Lower leg skin (tissue), 4 donors: ENCODE measurements at regions not wholly inside any gene's neighbourhood (a gene's known extent, or its start where the extent isn't known, plus 50 kb on each side); places are given as distances from the start of the nearest gene placed in this dataset.
"Not testable (repeated sequence)": the region's sequence is repeated elsewhere in the genome, so short reads cannot be mapped to it uniquely, and the experiment has no call there.

Experiments used
- DNase-seq, 2 donors: peaks; one replicate each; pipeline ENCODE4 v3.0.0-alpha.2; 2019; ENCODE audit warnings: low spot score in 2 of 2
- H3K4me3 ChIP-seq: fragments of 200-600 bp; sonication (generic); 2 replicates; pipeline ENCODE4 v1.5.1; 2017; ENCODE audit warnings: mild to moderate bottlenecking, low read depth; ENCODE audit not compliant: poor library complexity, severe bottlenecking
- POLR2A ChIP-seq, 2 donors: fragments of 450-650 bp; IDR thresholded peaks; one replicate each; pipeline ENCODE4 v1.6.1; 2016 to 2017; ENCODE audit warnings: antibody characterized with exemption in 2 of 2, mild to moderate bottlenecking in 1 of 2, moderate library complexity in 1 of 2
- WGBS, 2 donors: methylation state at CpG; one replicate each; pipeline ENCODE4 v1.1.5; 2018; 5-methylcytosine and 5-hydroxymethylcytosine counted together
- intact Hi-C: fragments of 100-400 bp; cut with DNase I; formaldehyde crosslinking; loops from one replicate; pipeline ENCODE4 v1.15.0; 2023; ENCODE audit warnings: low total_unique reads
- TF ChIP-seq, protein P1 (sequence below), 3 donors: fragments of 450-650 bp; IDR thresholded peaks; one replicate each; pipeline ENCODE4 v1.5.1; 2016; ENCODE audit warnings: antibody characterized with exemption in 3 of 3, mild to moderate bottlenecking in 3 of 3, moderate library complexity in 2 of 3

DNA sequence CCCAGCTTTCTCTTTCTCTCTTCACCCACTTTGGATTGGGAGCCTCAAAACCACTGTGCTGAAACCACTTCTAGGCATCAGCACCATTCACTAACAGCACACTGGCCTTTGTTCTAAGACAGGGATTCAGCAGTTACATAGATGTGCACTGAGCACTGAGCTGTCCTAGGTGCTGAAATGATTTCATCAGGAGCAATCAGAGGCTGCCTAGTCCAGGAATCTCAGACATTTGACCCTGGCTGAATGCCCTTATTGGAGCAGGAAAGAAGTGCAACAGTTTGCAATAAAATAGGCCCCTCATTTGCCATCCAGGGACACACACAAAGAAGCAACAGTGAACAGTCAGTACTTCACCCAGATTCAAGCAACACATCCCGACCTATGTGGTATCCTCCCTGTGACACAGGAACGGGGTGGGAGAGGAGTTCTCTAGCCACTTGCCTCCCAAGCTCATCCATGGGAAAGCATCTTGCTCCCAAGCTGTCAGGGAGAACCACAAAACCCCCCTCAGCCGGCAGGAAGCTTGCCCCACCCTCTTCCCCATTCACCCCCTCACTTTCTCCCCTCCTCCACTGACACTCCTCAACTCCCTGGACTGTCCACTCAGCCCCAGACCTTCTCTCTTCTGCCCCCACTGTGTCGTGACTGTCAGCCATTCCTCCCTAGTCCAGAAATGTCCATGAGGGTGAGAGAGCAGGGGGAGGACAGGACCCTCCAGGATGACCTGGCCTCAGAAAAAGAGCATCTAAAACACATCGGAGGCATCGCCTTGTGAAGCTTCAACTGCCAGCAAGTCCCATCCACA lies 304.4 kb downstream of the PREX1 start:
- TF ChIP-seq, protein P1, sequence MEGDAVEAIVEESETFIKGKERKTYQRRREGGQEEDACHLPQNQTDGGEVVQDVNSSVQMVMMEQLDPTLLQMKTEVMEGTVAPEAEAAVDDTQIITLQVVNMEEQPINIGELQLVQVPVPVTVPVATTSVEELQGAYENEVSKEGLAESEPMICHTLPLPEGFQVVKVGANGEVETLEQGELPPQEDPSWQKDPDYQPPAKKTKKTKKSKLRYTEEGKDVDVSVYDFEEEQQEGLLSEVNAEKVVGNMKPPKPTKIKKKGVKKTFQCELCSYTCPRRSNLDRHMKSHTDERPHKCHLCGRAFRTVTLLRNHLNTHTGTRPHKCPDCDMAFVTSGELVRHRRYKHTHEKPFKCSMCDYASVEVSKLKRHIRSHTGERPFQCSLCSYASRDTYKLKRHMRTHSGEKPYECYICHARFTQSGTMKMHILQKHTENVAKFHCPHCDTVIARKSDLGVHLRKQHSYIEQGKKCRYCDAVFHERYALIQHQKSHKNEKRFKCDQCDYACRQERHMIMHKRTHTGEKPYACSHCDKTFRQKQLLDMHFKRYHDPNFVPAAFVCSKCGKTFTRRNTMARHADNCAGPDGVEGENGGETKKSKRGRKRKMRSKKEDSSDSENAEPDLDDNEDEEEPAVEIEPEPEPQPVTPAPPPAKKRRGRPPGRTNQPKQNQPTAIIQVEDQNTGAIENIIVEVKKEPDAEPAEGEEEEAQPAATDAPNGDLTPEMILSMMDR (IDR thresholded peaks at IDR 0.05): no peak
- TF ChIP-seq POLR2A (IDR thresholded peaks at IDR 0.05): no peak
- intact Hi-C loops: no loop called here
- 69 to 71% methylated on average over 6 of the region's 6 CpGs for WGBS, 2 donors
- peak in 1 of 2 donors; percentile 25 for DNase-seq
- H3K4me3 ChIP-seq: no peak overlapping the region

DNA sequence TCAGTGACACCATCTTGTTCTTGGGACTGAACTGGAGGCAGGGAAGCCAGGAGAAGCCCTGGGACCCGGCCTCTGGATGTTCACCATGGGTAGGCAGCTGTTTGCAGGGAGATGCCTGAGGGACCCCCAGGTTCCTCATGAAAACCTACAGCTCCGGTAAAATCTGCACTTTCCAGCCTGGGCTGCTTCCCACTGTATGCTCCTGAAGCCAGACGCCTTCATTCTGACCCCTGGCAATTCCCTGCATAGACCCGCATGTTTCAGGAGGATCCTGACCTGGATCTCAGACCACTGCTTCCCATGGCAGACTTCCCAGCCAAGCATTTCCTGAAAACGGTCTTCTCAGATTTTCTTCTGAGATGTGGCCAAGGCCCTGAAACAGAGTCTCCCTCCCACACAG lies 306.7 kb downstream of the PREX1 start:
- intact Hi-C loops: no loop called here
- DNase-seq: peak in 1 of 2 donors; percentile 69
- TF ChIP-seq, protein P1 (IDR thresholded peaks at IDR 0.05): no peak
- no peak for TF ChIP-seq POLR2A (IDR thresholded peaks at IDR 0.05)
- WGBS, 2 donors: 67 to 69% methylated on average over 5 of the region's 5 CpGs
- H3K4me3 ChIP-seq: no peak overlapping the region

DNA sequence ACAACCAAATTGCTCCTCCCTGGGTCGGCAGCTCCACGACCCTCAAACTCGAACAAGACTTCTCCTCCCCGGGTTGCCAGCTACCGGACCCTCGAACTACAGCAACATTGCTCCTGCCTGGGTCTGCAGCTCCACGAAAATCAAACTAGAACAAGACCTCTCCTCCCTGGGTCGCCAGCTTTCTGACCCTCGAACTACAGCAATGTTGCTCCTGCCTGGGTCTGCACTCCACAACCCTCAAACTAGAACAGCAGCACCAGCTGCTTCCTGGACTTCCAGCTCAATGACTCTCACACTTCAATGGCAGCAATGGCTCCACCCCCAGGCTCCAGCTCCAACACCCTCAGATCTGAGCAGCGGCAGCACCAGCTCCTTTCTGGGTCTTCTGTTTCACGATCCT lies 311.6 kb downstream of the PREX1 start:
- DNase-seq: peak; percentile 23 to 81
- WGBS, 2 donors: 60 to 67% methylated on average over 11 of the region's 11 CpGs
- intact Hi-C loops: loop anchor here (5.0 kb wide), 1 partner anchor 619 kb away; no protein-coding TSS in a partner anchor
- H3K4me3 ChIP-seq: not testable (repeated sequence)

DNA sequence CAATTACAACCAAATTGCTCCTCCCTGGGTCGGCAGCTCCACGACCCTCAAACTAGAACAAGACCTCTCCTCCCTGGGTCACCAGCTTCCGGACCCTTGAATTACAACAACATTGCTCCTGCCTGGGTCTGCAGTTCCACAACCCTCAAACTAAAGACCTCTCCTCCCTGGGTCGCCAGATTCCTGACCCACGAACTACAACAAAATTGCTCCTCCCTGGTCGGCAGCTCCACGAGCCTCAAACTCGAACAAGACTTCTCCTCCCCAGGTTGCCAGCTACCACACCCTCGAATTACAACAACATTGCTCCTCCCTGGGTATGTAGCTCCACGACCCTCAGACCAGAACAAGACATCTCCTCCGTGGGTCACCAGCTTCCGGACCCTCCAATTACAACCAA lies 313.2 kb downstream of the PREX1 start:
- 70 to 75% methylated on average over 10 to 11 of the region's 12 CpGs for WGBS, 2 donors
- H3K4me3 ChIP-seq, intact Hi-C loops: not testable (repeated sequence)
- peak in 1 of 2 donors; percentile 93 for DNase-seq

DNA sequence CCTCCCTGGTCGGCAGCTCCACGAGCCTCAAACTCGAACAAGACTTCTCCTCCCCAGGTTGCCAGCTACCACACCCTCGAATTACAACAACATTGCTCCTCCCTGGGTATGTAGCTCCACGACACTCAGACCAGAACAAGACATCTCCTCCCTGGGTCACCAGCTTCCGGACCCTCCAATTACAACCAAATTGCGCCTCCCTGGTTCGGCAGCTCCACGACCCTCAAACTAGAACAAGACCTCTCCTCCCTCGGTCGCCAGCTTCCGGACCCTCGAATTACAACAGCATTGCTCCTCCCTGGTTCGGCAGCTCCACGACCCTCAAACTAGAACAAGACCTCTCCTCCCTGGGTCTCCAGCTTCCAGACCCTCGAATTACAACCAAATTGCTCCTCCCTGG lies 315.3 kb downstream of the PREX1 start:
- H3K4me3 ChIP-seq, intact Hi-C loops: not testable (repeated sequence)
- DNase-seq: peak in 1 of 2 donors; percentile 86
- WGBS, 2 donors: 72 to 74% methylated on average over 16 of the region's 16 CpGs

DNA sequence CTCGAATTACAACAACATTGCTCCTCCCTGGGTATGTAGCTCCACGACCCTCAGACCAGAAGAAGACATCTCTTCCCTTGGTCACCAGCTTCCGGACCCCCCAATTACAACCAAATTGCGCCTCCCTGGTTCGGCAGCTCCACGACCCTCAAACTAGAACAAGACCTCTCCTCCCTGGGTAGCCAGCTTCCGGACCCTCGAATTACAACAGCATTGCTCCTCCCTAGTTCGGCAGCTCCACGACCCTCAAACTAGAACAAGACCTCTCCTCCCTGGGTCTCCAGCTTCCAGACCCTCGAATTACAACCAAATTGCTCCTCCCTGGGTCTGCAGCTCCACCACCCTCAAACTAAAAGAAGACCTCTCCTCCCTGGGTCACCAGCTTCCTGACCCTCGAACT lies 322.7 kb downstream of the PREX1 start:
- 76 to 83% methylated on average over 12 of the region's 12 CpGs for WGBS, 2 donors
- intact Hi-C loops, H3K4me3 ChIP-seq: not testable (repeated sequence)
- peak in 1 of 2 donors; percentile 61 for DNase-seq

DNA sequence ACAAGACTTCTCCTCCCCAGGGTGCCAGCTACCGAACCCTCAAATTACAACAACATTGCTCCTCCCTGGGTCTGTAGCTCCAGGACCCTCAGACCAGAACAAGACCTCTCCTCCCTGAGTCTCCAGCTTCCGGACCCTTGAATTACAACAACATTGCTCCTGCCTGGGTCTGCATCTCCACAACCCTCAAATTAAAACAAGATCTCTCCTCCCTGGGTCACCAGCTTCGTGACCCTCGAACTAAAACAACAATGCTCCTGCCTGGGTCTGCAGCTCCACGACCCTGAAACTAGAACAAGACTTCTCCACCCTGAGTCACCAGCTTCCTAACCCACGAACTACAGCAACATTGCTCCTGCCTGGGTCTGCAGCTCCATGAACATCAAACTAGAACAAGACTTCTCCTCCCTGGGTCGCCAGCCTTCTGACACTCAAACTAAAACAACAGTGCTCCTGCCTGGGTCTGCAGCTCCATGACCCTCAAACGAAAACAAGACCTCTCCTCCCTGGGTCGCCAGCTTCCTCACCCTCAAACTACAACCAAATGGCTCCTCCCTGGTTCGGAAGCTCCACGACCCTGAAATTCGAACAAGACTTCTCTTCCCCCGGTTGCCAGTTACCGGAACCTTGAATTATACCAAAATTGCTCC lies 324.5 kb downstream of the PREX1 start:
- DNase-seq: peak in 1 of 2 donors; percentile 70
- intact Hi-C loops: loop anchor here (5.0 kb wide), 1 partner anchor 441 kb away; no protein-coding TSS in a partner anchor
- H3K4me3 ChIP-seq: no peak overlapping the region
- no peak for TF ChIP-seq POLR2A (IDR thresholded peaks at IDR 0.05)
- TF ChIP-seq, protein P1 (IDR thresholded peaks at IDR 0.05): no peak
- 68 to 76% methylated on average over 14 of the region's 14 CpGs for WGBS, 2 donors
